H1 (cell line): ENCODE measurements at regions not wholly inside any gene's neighbourhood (a gene's known extent, or its start where the extent isn't known, plus 50 kb on each side); places are given as distances from the start of the nearest gene placed in this dataset.

Experiments
- CHD1 ChIP-seq: IDR thresholded peaks from 2 replicates; pipeline ENCODE4 v1.6.1; 2012; ENCODE audit warnings: low read depth, low read length, improper control_type of control experiment
- RNF2 ChIP-seq: fragments of 200-900, 300-1000 bp; sonication (generic); IDR thresholded peaks from 2 replicates; pipeline ENCODE4 v1.7.1; 2016; ENCODE audit warnings: borderline replicate concordance, low read depth, mild to moderate bottlenecking, antibody characterized with exemption, low read length; ENCODE audit not compliant: poor library complexity, severe bottlenecking; ENCODE audit errors: missing control alignments

DNA sequence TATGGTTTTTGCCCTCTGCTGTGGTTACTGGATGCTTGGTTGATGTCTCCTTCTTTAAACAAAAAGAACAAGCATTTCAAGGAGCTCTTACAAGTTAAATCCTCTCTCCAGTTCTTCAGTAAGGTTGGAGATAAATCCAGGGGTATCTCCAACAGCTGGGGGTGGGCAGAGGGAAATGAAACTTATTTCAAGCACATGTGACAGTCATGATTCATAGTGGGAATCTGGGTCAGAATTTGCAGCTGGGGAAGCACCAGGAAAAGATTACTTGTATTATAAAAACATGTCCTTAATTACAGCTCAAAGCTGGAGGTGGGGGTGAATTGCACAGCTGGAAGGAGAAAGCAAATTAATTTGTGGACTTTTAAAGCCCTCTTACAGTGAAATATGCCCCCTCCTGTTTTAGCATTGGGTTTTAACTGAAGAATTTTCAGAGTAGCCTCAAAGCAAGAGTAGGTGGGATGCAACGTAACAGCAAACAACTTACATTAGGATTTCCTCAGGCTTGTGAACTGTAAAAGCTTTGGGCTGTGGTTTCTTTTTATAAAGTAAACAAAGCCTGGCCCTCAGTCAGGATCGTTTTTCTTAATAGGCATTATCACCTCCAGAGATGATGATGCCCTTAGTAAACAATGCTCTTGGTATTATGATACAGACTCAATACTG, 596.4 kb downstream of the NYAP2 start (continued):
- no peak for TF ChIP-seq RNF2
- no peak for TF ChIP-seq CHD1
